HG02970 (cell line): ENCODE measurements at regions not wholly inside any gene's neighbourhood (a gene's known extent, or its start where the extent isn't known, plus 50 kb on each side); places are given as distances from the start of the nearest gene placed in this dataset.
"Not testable (repeated sequence)": the region's sequence is repeated elsewhere in the genome, so short reads cannot be mapped to it uniquely, and the experiment has no call there.

ENCODE experiments used
- ATAC-seq: cut with Tn5 transposase; IDR thresholded peaks from one replicate; pipeline ENCODE4 v1.9.1; 2021; ENCODE audit warnings: mild to moderate bottlenecking, moderate library complexity, moderate number of reproducible peaks; ENCODE audit not compliant: unreplicated experiment, low FRiP score

GRCh38 chr6:93183531-93183972 lies 235.8 kb downstream of the EPHA7 start:
- no peak for ATAC-seq

GRCh38 chr6:93182938-93183479 lies 236.3 kb downstream of the EPHA7 start:
- ATAC-seq = no peak

GRCh38 chr6:93177918-93178317 lies 241.4 kb downstream of the EPHA7 start:
- no peak for ATAC-seq

- ATAC-seq = no peak
Observed at GRCh38 chr6:93177438-93177837, 241.9 kb downstream of the EPHA7 start.

- ATAC-seq = peak; percentile 80
Observed at GRCh38 chr6:93176070-93176469, 243.3 kb downstream of the EPHA7 start.

- ATAC-seq = not testable (repeated sequence)
Observed at GRCh38 chr6:93173573-93173972, 245.8 kb downstream of the EPHA7 start.

- no peak for ATAC-seq
Observed at GRCh38 chr6:93165850-93166430, 253.4 kb downstream of the EPHA7 start.

- no peak for ATAC-seq
Observed at GRCh38 chr6:93164781-93165180, 254.6 kb downstream of the EPHA7 start.

- no peak for ATAC-seq
Observed at GRCh38 chr6:93163146-93163545, 256.2 kb downstream of the EPHA7 start.

- ATAC-seq = no peak
Observed at GRCh38 chr6:93139408-93140081, 279.8 kb downstream of the EPHA7 start.

GRCh38 chr6:93136111-93136510 lies 283.2 kb downstream of the EPHA7 start:
- no peak for ATAC-seq

GRCh38 chr6:93124006-93124632 lies 295.2 kb downstream of the EPHA7 start:
- no peak for ATAC-seq

- ATAC-seq = no peak
Observed at GRCh38 chr6:93123585-93123984, 295.8 kb downstream of the EPHA7 start.

GRCh38 chr6:93120154-93120742 lies 299.1 kb downstream of the EPHA7 start:
- no peak for ATAC-seq

GRCh38 chr6:93105907-93106306 lies 313.5 kb downstream of the EPHA7 start:
- ATAC-seq = no peak

- no peak for ATAC-seq
Observed at GRCh38 chr6:93105017-93105416, 314.3 kb downstream of the EPHA7 start.

- ATAC-seq = no peak
Observed at GRCh38 chr6:93104195-93104817, 315.1 kb downstream of the EPHA7 start.

- no peak for ATAC-seq
Observed at GRCh38 chr6:93088621-93089501, 330.5 kb downstream of the EPHA7 start.

GRCh38 chr6:93087606-93088005 lies 331.8 kb downstream of the EPHA7 start:
- no peak for ATAC-seq

- no peak for ATAC-seq
Observed at GRCh38 chr6:93086351-93086750, 333.0 kb downstream of the EPHA7 start.
